ENCODE measurements at regions not wholly inside any gene's neighbourhood (a gene's known extent, or its start where the extent isn't known, plus 50 kb on each side); places are given as distances from the start of the nearest gene placed in this dataset.

- intact Hi-C loops (cut with micrococcal nuclease) = no loop called here
- peaks cover 0 to 8% of the 10 kb centered on the region in 2 donors for H3K9me3 ChIP-seq (replicated peaks in 1 of 2; ENCODE audit: control insufficient read depth in 1 of 2, insufficient read depth in 1 of 2, low read length in 2 of 2)
- no peaks in the 10 kb centered on the region for H3K79me2 ChIP-seq (ENCODE audit: insufficient read depth, low read length)
- no peak overlapping the region for H3K4me2 ChIP-seq (replicated peaks; ENCODE audit: extremely low read depth, low read length, poor library complexity, severe bottlenecking)
- H3K27me3 Mint-ChIP-seq (ENCODE audit: low read depth in 3 of 3) = peaks cover 0 to 2% (median 0%) of the 10 kb centered on the region in 3 donors
- no peaks in the 10 kb centered on the region for H3K36me3 Mint-ChIP-seq
- TF ChIP-seq CTCF (IDR thresholded peaks at IDR 0.05) = no peak
- H3K27ac ChIP-seq (ENCODE audit: low read depth in 1 of 2, low read length in 2 of 2) = no peak overlapping the region
- no peaks in the 10 kb centered on the region for H3K36me3 ChIP-seq (replicated peaks in 1 of 2; ENCODE audit: control insufficient read depth in 1 of 2, insufficient read depth in 2 of 2, low read length in 2 of 2)
- no peaks in the 10 kb centered on the region for H3K4me1 Mint-ChIP-seq
- no peaks in the 10 kb centered on the region for H4K20me1 ChIP-seq (ENCODE audit: insufficient read depth, low read length)
- no peaks in the 10 kb centered on the region for H3K27me3 ChIP-seq (ENCODE audit: control insufficient read depth in 2 of 2, insufficient read depth in 2 of 2, low read length in 2 of 2)
- H3K27ac Mint-ChIP-seq = no peak overlapping the region
- no peaks in the 10 kb centered on the region for H3K4me1 ChIP-seq (ENCODE audit: control insufficient read depth in 1 of 2, insufficient read depth in 2 of 2, low read length in 2 of 2)
- H2AFZ ChIP-seq (ENCODE audit: insufficient read depth, low read depth, low read length, poor library complexity, severe bottlenecking) = no peak overlapping the region
- H3K9ac ChIP-seq (ENCODE audit: insufficient read depth, low read length, poor library complexity, severe bottlenecking) = no peak overlapping the region
- no peak overlapping the region for H3K4me3 ChIP-seq (replicated peaks in 1 of 3; ENCODE audit: low read depth in 2 of 3, low read length in 3 of 3)
- no CpG with 5 or more reads among the region's 2 CpGs for WGBS (ENCODE audit: insufficient coverage)
- H3K4me3 Mint-ChIP-seq = no peak overlapping the region
- peaks cover 2 to 8% (median 3%) of the 10 kb centered on the region in 7 donors for H3K9me3 Mint-ChIP-seq
- DNase-seq = no peak
These were observed 961.8 kb upstream of the SPRY2 start for GRCh38 chr13:81302677-81303076.

GRCh38 chr13:81302125-81302524 is 961.2 kb upstream of the SPRY2 start:
- peaks cover 0 to 2% (median 0%) of the 10 kb centered on the region in 3 donors for H3K27me3 Mint-ChIP-seq (ENCODE audit: low read depth in 3 of 3)
- H3K9me3 Mint-ChIP-seq = peaks cover 2 to 8% (median 2%) of the 10 kb centered on the region in 7 donors
- Histone ChIP-seq H3K27me3 (ENCODE audit: control insufficient read depth in 2 of 2, insufficient read depth in 2 of 2, low read length in 2 of 2) (no peaks in the 10 kb centered on the region), H4K20me1 (ENCODE audit: insufficient read depth, low read length) (no peaks in the 10 kb centered on the region), H3K9ac (ENCODE audit: insufficient read depth, low read length, poor library complexity, severe bottlenecking) (no peak overlapping the region), H3K4me2 (replicated peaks; ENCODE audit: extremely low read depth, low read length, poor library complexity, severe bottlenecking) (no peak overlapping the region), H2AFZ (ENCODE audit: insufficient read depth, low read depth, low read length, poor library complexity, severe bottlenecking) (no peak overlapping the region), H3K4me1 (ENCODE audit: control insufficient read depth in 1 of 2, insufficient read depth in 2 of 2, low read length in 2 of 2) (no peaks in the 10 kb centered on the region), H3K36me3 (replicated peaks in 1 of 2; ENCODE audit: control insufficient read depth in 1 of 2, insufficient read depth in 2 of 2, low read length in 2 of 2) (no peaks in the 10 kb centered on the region), H3K4me3 (replicated peaks in 1 of 3; ENCODE audit: low read depth in 2 of 3, low read length in 3 of 3) (no peak overlapping the region), H3K79me2 (ENCODE audit: insufficient read depth, low read length) (no peaks in the 10 kb centered on the region), H3K27ac (ENCODE audit: low read depth in 1 of 2, low read length in 2 of 2) (no peak overlapping the region), H3K9me3 (replicated peaks in 1 of 2; ENCODE audit: control insufficient read depth in 1 of 2, insufficient read depth in 1 of 2, low read length in 2 of 2) (peaks cover 0 to 8% of the 10 kb centered on the region in 2 donors)
- no peak for TF ChIP-seq CTCF (IDR thresholded peaks at IDR 0.05)
- H3K27ac Mint-ChIP-seq = no peak overlapping the region
- H3K36me3 Mint-ChIP-seq = no peaks in the 10 kb centered on the region
- intact Hi-C loops (cut with micrococcal nuclease) = no loop called here
- H3K4me1 Mint-ChIP-seq = no peaks in the 10 kb centered on the region
- no peak overlapping the region for H3K4me3 Mint-ChIP-seq
- no peak for DNase-seq

Data from CD14-positive monocyte (primary cell).